ENCODE measurements at regions not wholly inside any gene's neighbourhood (a gene's known extent, or its start where the extent isn't known, plus 50 kb on each side); places are given as distances from the start of the nearest gene placed in this dataset.

DNA sequence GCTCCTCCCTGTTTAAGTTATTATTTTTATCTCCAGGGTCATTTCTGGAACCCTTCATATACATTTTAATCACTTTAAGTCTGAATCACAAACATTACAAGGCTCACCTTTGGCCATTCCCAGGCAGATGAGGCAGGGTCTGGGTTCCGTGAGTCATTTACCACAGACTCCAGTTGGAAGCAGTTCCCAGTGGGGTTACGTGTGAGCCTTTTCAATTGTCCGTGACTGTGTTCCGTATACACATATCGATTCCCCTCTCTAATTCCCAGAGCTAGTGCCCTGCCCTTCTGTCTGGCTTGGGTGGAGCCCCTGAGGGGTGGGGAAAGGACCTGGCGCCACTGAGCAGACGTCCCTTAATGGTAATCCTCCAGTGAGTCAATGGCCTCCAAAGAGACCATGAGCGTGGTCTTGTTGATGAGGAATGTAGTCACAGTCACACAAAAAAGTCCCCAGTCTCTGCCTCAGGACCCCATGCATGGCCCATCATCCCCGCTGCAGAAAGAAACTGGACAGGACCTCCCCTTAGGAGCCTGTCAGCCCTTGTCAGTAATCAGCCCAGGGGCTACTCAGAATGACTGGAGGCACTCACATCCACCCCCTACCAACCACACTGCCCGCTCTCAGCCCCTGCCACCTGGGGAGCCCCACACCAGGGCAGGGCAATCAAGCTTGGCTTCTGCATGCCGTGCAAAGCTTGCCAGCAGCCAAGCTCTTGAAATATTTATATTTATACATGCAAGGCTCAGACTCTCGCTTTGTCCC is 144.4 kb downstream of the ZIC5 start:
- no peak for DNase-seq (ENCODE audit: low spot score)
- TF ChIP-seq, protein P1, sequence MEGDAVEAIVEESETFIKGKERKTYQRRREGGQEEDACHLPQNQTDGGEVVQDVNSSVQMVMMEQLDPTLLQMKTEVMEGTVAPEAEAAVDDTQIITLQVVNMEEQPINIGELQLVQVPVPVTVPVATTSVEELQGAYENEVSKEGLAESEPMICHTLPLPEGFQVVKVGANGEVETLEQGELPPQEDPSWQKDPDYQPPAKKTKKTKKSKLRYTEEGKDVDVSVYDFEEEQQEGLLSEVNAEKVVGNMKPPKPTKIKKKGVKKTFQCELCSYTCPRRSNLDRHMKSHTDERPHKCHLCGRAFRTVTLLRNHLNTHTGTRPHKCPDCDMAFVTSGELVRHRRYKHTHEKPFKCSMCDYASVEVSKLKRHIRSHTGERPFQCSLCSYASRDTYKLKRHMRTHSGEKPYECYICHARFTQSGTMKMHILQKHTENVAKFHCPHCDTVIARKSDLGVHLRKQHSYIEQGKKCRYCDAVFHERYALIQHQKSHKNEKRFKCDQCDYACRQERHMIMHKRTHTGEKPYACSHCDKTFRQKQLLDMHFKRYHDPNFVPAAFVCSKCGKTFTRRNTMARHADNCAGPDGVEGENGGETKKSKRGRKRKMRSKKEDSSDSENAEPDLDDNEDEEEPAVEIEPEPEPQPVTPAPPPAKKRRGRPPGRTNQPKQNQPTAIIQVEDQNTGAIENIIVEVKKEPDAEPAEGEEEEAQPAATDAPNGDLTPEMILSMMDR (IDR thresholded peaks at IDR 0.05), result no peak
- no peak overlapping the region for H3K27ac ChIP-seq

DNA sequence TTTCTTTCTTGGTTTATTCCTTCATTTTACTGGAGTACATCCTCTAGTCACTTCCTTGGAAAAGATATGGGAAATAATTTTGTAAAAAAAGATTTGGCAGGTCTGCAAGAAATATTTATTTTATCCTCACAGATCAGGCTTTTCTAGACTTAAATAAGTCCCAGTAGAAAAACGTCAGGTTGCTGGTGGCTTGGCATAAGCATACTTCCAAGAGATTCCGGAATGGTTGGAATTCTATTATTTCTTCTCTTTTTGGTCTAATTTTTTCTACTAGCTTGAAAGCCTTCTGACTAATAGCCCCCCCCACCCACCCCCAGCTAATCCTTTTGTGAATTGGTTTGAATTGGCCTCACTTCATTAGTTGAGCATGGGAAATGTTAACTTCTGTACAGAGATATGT is 147.6 kb downstream of the ZIC5 start:
- Histone ChIP-seq H3K27ac (no peak overlapping the region), H3K4me3 (no peak overlapping the region)
- DNase-seq (ENCODE audit: low spot score), result no peak
- TF ChIP-seq, protein P1 (IDR thresholded peaks at IDR 0.05), result no peak

More for the DNA sequence above, 144.4 kb downstream of the ZIC5 start:
- no peak overlapping the region for H3K4me3 ChIP-seq

DNA sequence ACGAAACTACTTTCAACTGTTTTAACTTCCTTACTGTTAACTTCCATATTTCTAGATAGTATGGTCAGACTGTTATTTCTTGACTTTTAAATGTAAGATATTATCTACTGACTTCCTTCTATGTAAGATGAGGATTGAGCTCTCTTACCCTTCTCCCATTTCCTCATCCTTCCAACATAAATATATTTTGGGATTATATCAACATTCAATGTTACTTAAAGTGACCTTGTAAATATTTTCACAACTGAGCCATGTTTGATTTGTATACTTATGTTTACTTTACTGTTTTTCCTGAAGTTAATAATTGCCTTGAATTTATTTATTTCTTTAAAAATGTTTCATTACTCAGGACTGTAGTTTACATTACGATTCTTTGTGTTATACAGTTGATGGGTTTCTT is 148.7 kb downstream of the ZIC5 start:
- Histone ChIP-seq H3K4me3 (no peak overlapping the region), H3K27ac (no peak overlapping the region)
- no peak for DNase-seq (ENCODE audit: low spot score)
- TF ChIP-seq, protein P1 (IDR thresholded peaks at IDR 0.05), result no peak

DNA sequence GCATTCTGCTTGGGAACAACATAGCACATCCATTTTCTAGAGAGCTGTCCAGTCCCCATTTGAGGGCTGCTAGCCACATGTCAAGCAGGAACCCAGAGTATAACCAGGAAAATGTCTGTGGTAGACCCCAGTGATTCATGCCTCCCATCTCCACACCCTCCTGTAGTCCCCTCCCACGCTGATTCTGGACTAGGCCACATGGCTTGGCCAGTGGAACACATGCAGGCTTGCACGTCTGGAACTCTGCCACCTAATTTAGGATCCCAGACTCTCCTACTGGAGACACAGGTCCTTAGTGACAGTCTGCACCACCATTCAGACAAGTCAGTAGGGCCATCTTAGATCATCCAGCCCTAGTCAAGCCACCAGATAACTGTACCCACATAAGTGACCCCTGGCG is 149.8 kb downstream of the ZIC5 start:
- H3K4me3 ChIP-seq, result no peak overlapping the region
- no peak for DNase-seq (ENCODE audit: low spot score)
- H3K27ac ChIP-seq, result no peak overlapping the region
- TF ChIP-seq, protein P1 (IDR thresholded peaks at IDR 0.05), result no peak

DNA sequence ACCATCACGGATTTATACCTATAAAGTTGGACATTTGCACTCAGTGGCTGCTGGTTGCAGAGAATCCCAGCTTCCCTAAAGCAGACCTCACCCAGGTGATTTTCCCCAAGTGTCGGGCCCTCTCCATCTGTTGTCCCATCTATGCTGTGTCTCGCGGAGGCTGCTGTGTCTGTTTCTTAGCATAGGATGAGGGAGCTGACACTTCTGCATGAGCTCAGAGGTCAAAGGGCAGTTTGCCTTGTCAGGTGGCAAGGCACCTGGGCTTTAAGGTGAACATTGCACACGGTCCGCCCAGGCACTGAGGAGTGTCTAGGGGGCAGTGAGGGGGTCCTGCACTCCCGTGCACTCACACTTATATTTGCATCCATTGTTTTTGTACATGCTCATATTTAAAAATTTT is 151.6 kb downstream of the ZIC5 start:
- no peak for DNase-seq (ENCODE audit: low spot score)
- TF ChIP-seq, protein P1 (IDR thresholded peaks at IDR 0.05), result no peak
- Histone ChIP-seq H3K4me3 (no peak overlapping the region), H3K27ac (no peak overlapping the region)

DNA sequence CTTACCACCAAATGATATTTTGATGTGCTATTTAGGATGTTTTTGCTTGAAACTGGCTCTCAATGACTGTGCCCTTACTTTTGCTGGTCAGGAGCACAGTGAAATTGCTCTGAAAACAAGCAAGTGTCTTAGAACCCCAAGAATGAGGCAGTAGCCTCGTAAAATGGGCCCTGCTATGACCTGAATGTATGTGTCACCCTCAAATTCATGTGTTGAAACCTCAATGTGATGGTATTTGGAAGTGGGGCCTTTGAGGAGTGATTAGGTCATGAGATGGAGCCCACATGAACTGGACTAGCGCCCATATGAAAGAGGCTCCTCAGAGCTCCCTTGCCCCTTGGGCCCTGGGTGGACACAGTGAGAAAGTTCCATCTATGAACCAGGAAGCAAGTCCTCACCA is 155.2 kb downstream of the ZIC5 start:
- Histone ChIP-seq H3K4me3 (no peak overlapping the region), H3K27ac (no peak overlapping the region)
- DNase-seq (ENCODE audit: low spot score), result no peak
- TF ChIP-seq, protein P1 (IDR thresholded peaks at IDR 0.05), result no peak
